ENCODE measurements at regions not wholly inside any gene's neighbourhood (a gene's known extent, or its start where the extent isn't known, plus 50 kb on each side); places are given as distances from the start of the nearest gene placed in this dataset.

DNA sequence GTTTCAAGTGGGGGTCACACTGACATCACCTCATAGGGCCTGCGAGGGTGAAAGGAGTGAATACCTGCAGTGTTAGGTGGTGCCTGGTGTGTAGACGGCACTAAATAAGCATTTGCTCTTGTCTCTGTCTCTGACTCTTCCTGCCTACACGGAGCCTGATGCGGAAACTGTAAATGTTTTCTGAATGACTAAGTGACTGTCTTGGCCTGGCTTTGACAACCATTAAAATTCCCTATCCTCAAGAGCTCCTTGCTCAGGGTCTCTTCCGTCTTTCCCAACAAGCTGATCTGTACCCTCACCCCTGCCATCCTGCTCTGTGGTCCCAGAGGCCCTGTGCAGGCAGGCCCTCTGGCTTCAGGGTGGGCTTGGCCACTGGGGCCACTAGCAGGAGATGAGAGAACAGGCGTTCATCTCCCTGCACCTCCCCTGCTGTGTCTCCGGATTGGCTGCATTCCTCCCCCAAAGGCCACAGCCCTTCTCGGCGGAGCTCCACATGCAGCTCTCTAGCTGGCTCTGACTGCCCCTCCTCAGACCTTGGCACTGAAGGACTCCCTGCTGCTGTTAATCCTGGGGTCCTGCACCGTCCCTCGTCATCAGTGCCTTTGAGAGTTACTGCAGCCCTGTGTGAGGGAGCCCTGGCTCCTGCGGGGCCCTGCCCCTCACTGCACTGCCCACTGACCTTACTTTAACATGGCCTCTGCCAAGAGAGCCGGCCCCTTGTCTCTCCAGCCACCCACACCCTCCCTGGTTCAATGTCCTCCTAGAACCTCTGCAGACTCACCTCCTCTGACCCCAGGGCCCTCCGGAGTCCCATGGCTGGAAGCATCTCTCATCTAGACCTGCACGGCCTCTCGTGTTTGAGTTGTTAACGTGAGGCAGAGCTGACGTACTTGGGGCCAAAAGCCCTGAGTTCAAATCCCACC is 211.1 kb downstream of the MATN1 start:
- DNase-seq: no peak

DNA sequence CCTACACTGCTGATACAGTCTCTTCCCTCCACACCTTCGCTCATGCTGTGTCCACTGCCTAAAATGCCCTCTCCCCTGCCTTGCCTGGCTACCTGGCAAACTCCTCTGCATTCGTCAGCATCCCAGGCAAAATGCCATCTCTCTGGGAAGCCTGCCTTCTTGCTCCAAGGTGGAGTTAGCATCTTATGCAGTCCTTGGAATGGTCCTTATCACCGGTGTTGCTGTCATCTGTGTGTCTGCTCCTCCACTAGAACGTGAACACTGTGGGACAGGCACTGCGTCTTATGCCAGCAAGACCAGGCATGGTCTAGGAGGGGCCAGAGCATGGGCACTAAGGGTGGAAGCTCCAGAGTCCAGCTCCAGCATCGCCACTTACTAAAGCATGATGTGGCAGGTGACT is 211.8 kb downstream of the MATN1 start:
- DNase-seq: no peak

- no peak for DNase-seq
These were observed 212.3 kb downstream of the MATN1 start for GRCh38 chr1:30511106-30511505.

DNA sequence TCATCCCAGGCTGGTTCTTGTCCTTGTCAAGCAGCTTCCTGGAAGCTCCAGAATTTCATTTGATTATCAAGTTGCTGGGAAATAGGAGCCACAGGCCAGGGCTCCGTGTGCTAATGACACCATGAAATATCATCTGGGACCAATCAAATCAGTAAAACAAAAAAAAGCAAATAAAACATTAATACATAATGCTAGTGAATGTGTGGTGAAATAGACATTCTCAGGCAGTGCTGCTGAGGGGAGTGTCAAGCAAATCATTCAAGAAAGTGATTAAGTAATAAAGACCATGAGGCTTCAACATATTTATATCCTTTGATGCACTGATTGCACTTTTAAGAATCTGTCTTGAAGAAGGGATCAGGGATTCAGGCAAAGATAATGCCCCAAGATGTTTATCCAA is 213.7 kb downstream of the MATN1 start:
- DNase-seq: no peak

- DNase-seq: no peak
These were observed 214.8 kb downstream of the MATN1 start for GRCh38 chr1:30508611-30509010.

- DNase-seq: no peak
These were observed 215.3 kb downstream of the MATN1 start for GRCh38 chr1:30508175-30508448.

DNA sequence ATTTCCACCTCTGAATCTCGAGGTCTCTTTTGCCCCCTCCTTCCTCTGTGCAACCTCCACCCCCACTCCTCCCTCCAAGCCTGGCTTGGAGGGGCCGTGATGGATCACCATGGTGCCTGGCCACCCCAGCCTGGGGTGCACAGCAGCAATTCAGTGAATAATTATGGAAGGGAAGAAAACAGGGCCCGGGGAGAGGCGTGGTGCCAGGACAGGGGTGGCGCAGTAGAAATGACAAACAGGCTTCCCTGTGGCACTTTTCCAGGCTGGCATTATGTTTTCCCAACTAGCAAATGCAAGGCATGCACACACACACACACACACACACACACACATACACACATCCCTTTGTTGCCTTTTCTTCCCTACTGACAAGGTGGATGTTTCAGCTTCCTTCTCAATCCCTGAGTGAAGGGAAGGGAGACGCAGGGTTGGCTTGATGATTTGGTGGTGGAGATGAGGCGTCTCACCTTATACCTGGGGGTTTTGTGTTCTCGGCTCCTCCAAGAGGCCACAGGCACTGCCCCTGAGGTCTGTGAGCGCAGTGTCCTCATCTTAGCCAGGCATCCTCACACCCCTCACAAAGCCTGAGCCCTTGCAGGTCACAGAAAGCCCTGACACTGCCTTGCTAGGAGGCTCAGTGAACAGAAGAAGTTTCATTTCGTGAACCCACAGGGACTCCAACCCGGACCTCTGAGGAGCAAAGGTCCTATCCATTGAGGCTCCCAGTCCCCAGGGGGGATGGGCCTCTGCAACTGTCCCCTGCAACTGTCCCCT is 215.8 kb downstream of the MATN1 start:
- no peak for DNase-seq

DNA sequence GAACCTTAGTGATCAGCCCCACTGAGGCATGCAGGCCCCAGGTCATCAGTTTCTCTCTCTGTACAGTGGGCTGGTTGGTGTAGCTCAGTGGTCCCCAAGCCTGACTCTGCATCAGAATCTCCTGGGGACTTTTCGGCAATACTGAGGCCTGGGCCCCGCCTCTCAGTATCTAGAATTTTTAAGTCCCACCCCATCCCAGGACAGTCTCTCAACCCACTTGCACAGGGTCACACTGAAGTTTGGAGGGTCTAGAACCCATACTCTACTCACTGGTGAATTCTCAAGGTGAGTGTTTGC is 216.4 kb downstream of the MATN1 start:
- no peak for DNase-seq

DNA sequence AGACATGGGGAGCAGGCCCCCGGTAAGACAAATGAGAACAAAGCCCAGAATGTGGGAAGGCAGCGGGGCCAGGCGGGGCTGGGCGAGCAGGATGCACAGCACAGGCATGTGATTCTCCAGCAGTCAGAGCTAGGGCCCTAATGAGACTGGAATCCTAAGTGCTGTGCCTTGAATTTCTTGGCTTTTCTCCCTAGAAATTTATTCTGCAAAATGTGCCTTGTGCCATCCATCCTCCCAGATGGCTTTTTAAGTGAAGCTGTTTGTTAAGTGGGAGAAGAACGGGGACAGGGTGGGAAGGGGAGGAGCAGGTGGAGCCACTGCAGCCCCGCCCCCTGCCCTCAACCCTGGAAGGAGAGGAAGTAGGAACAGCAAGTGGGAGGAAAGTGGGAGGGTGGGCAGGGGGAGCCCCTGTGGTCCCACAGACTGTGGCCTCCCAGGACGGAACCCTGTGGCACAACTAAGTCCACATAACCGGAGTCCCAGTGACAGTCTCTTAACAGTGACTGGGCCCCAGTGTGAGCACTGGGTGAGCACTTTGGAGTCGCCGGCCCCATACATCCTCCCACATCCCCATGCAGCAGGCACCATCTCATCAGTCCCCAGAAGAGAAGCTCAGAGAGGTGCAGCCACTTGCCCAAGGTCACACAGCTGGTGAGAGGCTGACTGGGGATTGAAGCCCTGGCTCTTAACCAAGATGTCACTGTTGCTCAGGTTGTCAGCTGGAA is 216.9 kb downstream of the MATN1 start:
- no peak for DNase-seq

DNA sequence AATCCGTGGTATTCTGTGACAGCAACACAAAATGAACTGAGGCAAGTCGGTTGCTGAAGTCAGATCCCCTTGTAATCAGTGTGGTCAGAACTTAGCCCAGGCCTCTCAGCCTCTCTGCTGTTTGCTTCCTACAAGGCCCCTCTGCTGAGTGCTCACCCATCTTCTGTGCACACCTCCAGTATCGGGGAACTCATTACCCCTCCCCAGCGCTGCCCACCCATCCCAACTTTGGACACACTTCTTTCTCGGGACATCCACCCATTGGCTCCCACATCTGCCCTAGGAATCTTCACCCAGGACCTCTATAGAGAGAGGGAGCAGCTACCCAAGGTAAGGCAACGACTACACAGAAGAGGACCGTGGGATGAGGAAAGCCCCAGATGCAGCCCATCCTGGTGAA is 217.5 kb downstream of the MATN1 start:
- no peak for DNase-seq

GRCh38 chr1:30492451-30492850 is 230.9 kb downstream of the MATN1 start:
- no peak for DNase-seq

DNA sequence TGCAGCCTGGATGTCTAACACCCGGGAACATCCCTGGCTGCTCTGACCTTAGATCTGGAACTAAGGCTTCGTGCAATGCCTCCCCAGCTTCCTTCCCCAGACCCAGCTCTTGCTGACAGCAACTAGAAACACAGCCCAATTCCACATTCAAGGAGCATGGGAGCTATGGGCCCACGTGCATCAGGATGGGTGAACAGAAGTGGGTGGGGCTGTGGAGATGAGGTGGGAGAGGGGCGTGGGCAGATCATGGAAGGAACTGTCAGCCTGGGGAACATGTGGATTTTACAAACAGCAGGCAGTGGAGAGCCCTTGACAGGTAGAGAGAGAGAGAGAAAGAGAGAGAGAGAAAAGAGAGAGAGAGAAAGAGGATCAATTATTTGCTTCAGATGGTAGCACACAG is 231.6 kb downstream of the MATN1 start:
- no peak for DNase-seq

DNA sequence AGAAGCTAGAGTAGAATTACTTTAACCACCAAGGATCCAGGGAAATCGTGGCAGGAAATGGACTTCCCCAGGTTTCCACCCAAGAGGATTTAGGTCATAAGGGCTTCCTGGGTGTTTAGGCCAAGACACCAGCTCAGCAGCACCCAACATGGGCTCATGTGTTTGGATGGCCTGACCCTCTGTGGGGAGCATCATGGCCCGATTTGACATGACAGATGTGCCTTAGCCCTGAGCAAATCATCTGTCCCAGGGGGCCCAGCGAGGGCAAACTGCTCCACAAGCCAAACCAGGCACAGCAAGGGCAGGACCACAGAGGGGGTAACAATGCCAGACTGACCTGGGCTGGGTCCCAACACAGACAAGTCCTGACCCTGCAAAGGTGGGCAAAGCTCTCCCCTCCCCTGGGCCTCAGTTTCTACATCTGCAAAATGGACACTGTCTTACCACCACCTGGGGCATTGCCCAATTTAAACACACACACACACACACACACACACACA is 232.8 kb downstream of the MATN1 start:
- DNase-seq: no peak

GRCh38 chr1:30489737-30490389 is 233.5 kb downstream of the MATN1 start:
- no peak for DNase-seq

- no peak for DNase-seq
These were observed 235.0 kb downstream of the MATN1 start for GRCh38 chr1:30488324-30488913.

DNA sequence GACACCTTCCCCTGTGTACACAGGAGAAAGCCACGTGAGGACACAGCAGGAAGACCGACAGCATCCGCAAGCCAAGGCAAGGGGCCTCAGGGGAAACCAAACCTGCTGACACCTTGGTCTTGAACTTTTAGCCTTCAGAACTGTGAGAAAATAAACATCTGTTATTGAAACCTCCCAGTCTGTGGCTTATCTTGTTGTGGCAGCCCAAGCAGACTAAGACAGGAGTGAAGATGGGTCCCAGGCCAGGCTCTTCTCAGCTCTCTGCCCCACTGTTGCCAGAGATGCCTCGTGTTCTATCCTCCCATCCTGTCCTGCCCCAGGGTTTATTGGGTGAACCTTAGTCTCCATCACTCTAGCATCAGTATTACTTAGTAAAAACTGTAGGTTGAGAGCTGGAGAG is 236.3 kb downstream of the MATN1 start:
- no peak for DNase-seq

GRCh38 chr1:30485072-30485471 is 238.3 kb downstream of the MATN1 start:
- no peak for DNase-seq

GRCh38 chr1:30484668-30485067 is 238.7 kb downstream of the MATN1 start:
- no peak for DNase-seq

DNA sequence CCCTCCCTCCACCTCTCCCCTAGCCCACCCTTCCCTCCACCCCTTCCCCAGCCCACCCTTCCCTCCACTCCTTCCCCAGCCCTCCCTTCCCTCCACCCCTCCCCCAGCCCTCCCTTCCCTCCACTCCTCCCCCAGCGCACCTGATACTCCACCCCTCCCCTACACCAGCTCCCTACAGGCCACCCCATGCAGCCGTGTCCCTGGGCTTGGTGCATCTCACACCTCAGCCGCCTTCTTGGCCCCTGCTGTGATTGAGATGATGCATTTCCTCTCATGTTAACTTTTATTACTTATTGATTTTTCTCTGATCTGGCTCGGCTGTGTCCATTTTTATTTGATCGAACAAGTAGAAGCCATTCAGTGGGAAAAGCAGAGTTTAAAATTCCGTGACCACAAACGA is 243.8 kb downstream of the MATN1 start:
- DNase-seq: no peak

DNA sequence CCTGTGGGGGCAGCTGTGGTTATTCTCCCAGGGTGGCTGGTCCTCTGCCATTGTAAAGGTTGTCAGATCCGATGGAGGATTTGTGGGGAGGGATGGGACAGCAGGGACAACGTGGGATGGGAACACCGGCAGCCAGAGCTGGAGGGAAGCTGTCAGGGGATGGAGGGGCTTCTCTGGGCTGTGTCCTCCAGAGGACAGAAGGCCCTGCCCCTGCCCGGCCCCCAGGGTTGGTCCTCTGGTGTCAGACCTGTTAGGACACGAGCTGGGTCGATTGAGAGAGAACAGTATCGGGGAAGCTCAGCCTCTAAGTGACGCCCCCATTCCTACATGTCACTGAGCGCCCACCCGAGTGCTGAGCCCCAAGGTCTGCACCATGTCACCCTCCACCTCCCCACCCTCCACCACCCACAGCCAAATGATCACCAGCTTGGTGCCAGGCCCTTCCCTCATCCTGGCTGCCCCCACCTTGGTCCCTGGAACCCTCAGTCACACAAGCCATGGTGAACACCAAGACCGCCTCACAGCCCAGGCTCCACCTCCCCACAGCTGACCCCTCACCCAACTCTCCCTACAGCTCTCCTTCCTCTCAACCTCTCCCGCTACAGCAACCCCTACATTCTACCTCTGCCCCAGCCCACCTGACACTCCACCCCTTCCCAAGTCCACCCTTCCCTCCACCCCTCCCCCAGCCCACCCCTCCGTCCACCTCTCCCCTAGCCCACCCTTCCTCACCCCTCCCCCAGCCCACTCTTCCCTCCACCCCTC is 244.4 kb downstream of the MATN1 start:
- DNase-seq: no peak

DNA sequence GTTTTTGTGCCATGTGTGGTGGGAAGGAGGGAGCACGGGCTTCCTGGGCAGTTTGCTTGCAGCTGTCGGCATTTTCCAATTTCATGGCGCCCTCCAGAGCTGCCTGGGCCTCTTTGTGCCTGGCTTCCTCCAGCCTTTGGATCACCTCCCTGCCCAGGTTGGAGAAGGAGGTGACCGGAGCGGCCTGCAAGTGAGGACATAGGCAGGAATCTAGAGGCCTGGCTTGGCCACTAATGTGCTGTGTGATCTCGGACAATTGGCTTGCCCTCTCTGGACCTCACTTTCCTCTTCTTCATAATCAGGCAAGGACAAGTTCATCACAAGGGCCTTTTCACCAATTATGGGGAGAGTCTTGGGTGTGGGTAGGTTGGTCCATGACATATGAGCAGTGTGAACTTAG is 245.1 kb downstream of the MATN1 start:
- DNase-seq: no peak

DNA sequence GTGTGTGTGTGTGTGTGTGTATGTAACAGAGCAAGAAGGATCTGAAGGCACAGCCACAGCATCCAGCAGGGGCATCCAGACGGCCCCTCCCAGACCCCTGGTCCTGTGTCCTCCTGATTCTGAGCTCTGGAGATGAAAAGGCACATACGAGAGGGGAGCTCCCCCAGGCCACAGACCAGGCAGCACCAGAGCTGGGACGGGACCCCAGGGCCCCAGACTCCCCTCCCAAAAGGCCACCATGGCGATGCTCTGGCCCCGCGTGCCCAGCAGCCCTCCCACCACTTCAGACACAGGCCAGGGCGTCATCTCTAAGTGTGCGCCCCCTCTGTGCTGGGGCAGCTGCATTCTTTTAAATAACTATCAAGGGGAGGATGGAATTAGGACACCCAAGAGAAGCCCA is 245.8 kb downstream of the MATN1 start:
- DNase-seq: no peak

All from CD4-positive, alpha-beta T cell treated with Interleukin-21 for 1 hour (primary cell).